ENCODE measurements at regions not wholly inside any gene's neighbourhood (a gene's known extent, or its start where the extent isn't known, plus 50 kb on each side); places are given as distances from the start of the nearest gene placed in this dataset.

DNA sequence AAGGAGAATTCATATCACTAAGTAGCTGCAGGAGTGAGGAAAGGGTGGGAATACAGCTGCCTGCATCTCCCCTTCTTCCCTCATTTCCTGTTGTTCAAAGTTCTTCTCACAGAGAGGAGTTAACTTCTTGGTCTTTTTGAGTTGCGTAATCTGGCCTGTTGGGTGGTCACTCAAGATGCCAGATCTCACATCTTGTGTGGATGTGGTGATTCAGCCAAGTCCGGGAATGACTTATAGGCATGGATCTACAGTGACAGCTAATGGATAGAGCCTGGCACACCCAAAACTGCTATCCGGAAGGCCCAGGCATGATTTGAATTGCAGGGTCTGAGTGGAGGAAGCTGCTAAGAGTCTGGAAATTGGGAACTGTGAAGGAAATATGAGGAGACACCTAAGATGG is 100.2 kb upstream of the SLC35B3 start:
- DNase-seq = no peak

DNA sequence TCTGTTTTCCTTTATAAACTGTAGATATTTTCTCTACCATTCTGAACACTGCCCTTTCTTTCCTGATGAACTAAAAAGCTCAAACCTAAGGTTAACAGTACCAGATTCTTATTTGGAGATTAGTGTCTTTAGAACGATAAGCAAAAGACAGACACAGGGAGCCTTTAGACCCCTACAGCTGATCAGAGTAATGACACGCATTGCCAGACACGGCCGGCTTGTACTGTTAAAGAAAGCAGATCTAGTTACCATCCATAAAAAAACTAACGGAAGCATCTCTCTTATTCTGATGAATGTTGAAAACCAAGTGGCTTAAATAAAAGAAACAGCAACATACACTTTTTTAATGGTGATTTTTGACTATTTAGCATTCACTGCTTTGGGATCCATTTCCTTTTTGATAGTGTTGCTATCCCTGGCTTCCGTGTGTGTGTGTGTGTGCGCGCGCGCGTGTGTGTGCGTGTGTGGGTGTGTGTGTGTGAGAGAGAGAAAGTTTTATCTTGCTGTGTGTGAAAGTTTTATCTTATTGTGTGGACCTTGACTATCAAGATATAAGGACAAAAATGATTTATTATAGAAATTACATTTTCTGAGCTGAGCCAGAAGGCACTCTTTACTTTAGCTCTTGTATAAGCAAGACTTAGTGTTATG is 95.6 kb upstream of the SLC35B3 start:
- no peak for DNase-seq

DNA sequence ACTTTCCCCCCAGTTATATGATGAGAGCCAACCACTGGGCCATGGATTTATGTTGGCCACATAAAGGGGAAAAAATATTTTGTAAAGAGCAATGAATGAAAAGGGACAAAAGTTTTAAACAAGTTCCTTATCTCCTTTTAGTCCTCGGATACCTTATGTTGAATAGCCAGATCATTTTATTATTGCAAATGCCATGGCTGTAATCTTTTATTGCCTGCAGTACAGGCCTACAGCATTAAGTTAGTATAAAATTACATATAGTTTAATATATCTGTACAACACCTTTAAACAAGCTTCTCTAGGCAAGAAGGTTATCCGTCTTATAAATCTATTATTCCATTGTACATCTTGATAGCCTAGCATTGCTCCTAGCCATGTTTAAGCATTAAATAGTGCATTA is 93.9 kb upstream of the SLC35B3 start:
- no peak for DNase-seq

DNA sequence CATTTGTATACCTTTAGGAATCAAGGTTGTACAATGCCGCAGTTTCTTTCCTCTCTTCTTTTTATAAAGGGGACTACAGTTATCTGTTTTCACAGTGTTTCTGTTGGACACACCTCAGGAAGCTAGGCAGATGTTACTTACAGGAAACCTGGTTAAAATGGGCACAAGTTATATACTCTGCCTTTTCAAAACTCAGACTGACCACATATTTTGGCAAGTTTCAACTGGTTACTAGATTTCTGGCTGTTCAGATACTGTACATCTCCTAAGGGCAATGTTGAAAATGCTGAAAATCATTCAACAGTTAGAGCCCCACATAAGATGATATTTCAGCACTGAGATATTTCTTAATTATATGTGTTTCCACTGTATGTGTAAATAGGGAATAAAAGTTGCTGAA is 92.5 kb upstream of the SLC35B3 start:
- no peak for DNase-seq

DNA sequence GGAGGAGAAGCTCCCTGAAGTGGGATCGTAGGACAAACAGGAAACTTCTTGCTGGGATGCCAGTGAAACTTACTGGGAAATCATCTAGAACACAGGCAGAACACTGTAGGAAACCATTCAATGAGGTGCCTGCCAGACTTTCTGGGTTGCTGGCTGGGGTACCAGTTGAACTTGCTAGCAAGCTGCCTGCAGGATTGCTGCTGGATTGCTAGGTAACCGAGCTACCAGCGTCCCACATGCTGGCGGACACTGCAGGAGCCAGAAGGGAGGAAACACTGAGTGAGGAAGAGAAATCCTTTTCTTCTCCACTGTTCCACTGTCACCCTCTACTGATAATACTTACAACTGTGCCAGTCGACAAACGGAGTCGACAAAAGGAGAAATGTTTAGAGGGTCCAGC is 91.3 kb upstream of the SLC35B3 start:
- no peak for DNase-seq

DNA sequence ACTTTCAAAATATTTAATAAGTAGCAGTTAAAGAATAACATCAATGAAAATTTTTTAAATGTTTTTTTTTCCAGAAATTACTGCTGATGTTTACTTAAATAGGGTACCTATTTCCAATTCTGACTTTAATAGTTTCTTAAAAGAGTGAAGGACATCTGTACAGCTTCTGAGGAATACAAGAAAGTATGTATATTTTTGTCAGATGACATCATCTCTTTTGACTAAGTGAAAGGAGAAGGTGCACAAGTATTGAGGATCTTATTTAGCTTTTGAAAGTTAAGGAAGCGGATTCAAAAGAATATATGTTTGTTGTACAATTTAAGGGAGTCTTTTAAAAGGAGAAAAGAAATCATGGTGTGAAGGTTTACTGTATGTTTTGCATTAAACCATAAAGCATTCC is 90.0 kb upstream of the SLC35B3 start:
- no peak for DNase-seq

DNA sequence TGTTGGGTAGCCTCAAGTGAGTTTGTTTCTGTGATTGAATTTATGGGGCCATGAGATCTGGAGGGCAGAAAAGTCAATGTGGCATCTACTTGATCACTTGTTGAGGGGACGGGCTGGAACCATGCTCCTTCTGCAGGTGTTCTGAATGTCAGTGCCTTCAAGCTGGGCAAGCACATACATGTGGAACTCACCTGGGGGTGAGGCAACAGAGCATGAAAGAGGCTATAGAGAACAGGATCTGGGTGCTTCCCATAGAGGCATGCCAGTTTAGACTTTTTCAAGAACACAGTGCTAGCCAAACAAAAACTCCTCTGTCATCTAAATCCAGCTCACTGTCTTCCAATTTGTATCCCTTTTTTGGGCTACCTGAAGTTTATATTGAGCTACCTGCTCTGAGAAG is 77.8 kb upstream of the SLC35B3 start:
- DNase-seq = no peak

DNA sequence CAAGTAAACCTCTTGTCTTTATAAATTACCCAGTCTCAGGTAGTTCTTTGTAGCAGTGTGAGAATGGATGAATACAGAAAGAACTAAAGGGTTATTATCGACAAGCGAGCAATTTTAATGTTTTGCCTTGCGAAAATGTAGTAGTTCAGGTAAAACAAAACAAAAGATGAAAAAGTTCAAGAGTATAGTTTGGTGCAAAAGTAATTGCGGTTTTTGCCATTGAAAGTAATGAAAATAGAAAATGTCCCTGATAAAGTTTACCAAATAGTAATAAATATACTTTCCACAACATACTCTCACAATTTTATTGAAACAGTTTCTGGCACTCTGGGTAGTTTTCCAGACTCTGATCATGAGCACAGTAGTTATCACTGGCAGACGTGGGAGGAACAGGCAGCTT is 71.9 kb upstream of the SLC35B3 start:
- no peak for DNase-seq

DNA sequence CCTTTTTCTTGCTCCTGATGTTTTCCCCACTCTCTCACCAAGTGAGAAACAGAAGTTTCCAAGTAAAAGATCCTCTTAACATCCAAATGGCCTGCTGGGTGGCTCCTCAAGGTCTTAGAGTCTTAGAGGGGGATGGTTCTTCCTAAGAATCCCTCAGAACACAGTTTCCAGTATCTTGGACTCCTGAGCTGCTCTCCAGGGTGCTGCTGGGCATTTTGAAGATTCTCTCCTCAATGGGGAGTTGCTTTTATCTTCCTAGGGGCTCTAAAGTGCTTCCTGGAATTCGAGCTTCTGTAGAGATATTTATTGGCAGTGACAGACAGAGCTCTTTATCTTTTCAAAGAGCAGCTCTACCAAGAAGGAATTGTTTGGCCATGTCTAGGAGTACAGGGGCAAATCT is 70.8 kb upstream of the SLC35B3 start:
- no peak for DNase-seq

DNA sequence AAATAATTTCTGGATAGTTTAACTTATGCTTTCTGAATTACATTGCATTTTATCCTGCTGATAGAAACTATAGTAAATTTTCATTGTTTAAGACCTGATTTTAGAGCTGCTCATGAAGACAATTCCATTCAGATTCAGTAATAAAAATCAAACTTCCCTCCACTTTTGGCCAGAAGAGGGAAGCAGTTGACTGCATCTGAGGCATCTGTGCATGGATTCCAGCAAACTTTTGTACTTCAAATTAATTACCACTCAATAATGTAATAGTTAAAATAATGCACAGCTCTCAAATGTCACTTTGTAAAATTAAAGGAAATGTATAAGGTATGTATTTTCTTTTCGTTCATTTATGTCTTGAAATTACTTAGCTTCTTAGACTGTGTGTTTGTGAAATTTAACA is 64.2 kb upstream of the SLC35B3 start:
- no peak for DNase-seq

DNA sequence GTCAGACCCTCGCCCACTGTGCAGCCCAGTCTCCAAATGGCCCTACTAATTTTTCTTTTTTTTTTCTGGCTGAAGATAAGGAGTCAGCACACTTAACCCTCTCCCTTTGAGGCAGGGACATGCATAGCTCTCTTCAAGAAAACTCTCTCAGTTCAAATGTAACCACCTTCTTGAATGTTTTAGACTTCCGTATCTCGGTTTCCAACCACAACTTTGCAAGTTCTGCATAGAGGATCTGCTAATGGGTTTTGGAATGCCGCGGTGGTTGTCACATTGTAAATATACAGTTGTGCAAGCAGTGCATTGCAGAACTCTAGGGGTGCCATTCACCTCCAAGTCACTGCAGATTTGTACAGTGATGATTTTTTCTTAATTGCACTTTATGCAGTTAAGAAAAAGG is 59.4 kb upstream of the SLC35B3 start:
- no peak for DNase-seq

DNA sequence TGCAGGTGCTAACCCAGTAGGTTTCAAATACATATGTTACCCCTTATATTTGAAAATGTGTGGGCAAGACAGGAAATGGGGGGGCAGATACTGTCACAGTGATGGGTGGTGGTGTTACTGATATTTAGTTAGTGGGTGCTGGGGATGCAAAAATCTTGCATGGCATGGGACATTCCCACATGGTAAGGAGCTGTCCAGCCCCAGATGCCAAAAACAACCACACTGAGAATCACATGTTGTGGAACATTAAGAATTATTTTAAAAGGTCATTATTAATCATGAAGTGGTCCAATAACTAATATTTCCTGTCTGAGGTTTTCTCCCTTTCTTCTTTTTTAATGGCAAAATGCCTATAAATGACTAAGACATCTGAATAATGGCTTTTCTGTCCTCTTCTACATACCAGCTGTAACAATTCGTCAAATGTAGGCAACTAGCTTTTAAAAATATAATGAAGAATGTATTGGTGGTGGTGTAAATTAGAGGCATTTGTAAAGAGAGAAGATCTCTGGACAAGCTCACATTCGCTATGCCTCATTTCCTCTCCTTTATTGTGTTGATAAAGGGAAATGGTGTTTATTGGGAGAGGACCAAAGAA is 57.3 kb upstream of the SLC35B3 start:
- no peak for DNase-seq

Measured in GOT3 (cell line).